Stimulated activated CD8-positive, alpha-beta memory T cell treated with anti-CD3 and anti-CD28 coated beads, Interleukin-15, amount 100 ng/mL, for 48 hours (primary cell): ENCODE measurements at regions not wholly inside any gene's neighbourhood (a gene's known extent, or its start where the extent isn't known, plus 50 kb on each side); places are given as distances from the start of the nearest gene placed in this dataset.
"Not testable (repeated sequence)": the region's sequence is repeated elsewhere in the genome, so short reads cannot be mapped to it uniquely, and the experiment has no call there.

Experiments
- DNase-seq, 2 donors: peaks; one replicate each; pipeline ENCODE4 v3.0.0-alpha.2; 2020; ENCODE audit warnings: low read depth in 2 of 2

DNA sequence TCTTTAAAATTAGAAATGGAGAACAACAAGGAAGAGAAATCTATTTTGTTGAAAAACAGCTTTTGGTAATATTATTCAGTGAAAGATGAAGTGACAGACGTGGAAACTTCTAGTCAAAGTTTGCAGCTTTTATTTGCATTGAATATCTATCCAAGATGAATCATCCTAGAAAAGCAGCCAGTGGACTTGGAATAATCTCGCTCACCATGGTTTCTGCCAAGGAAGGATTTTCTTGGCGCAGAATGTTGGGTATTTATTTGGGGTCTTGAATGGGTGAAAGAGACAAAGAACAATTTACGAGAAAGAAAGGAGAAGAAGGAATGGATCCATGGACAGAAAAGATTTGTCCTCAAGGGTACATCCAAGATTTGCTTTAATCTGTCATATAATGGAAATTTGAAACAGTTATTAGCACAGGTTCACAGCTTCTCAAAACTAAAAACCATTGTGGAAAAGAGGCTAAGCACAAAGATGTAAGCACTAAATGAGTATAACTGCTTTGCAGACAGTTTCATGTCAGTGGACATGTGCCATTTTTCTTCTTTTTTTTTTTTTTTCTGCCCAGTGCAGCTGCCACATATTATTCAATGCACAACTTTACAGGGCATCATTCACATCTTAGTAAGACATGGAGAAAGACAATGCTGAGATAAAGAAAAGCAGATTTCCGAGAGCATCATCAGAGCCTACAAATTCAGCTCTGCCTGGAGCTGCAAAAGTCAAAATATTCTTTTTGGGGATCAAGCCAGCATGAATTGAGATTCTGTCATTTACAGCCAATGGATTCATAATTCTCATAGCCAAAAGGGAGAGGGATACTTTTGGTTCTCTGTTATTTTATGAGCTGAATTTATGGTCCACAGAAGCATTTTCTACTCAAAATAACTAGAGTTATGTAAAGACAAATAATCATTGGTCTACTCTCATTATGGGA lies 333.7 kb downstream of the DAD1 start:
- no peak for DNase-seq

DNA sequence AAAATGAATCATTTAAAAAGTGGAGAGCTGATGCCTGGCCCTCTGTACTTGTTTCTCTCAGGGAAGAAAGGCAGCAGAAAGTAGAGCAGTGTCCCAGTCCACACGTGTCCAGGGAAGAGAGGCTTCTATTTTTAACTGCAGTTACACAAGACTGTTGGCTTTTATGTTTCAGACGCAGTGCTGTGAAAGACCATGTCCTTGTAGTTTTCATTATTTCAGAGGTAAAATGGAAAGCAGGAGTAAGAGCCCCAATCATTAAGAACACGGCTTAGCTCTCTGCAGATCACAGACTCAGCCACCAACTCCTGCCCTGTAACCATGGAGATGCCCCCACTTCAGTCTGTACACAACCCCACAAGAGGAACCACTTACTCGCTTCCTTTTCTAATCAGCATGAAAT lies 336.3 kb downstream of the DAD1 start:
- DNase-seq, result no peak

DNA sequence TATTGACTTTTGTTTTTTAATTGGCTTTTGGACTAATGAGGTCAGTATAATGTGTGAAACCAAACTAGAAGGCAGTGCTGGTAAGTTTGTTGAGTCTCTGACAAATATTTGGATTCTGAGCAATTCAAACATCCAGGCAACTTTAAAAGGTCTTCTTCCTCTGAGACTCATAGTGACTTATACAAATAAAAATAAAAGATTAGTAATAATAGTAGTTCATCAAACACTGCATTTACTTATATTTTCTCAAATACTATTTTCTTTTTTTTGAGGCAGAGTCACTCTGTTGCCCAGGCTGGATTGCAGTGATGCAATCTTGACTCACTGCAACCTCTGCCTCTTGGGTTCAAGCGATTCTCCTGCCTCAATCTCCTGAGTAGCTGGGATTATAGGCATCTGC lies 337.9 kb downstream of the DAD1 start:
- DNase-seq, result no peak

DNA sequence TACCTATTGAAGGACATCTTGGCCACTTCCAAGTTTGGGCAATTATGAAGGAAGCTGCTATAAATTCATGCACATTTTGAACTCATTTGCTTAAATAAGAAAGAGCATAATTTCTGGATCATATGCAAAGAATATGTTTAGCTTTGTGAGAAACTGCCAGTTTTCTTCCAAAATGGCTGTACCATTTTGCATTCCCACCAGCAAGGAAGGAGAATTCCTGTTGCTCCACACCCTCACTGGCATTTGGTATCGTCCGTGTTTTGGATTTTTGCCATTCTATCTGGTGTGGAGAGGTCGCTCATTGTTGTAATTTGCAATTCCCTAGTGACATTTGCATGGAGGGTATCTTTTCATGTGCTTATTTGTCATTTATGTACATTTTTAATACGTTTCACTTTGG lies 339.3 kb downstream of the DAD1 start:
- no peak for DNase-seq

DNA sequence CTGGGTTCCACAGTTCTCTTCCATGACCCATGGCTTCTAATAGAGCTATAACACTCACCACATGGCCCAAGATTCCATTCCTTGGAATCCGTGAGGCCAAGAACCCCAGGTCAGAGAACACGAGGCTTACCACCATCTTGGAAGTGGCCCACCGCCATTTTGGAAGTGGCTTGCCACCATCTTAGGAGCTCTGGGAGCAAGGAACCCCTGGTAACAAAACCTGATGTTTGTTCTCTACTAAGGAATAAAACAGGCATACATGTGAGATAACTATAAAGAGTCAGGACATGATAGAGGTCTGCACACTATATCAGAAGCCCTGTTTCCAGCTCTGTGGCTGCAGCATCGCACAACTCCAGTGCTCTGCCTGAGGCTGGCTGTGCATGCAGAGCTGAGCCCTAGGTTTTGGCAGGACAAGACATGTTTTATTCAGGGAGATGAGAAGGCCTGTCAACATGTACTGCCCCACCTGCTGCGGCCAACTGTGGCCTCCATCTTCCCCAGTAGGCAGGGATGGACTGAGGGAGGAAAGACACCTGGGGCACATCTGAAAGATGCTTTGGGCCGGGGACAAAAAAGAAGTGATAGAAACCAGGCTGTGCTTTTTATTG lies 344.9 kb downstream of the DAD1 start:
- DNase-seq, result no peak

DNA sequence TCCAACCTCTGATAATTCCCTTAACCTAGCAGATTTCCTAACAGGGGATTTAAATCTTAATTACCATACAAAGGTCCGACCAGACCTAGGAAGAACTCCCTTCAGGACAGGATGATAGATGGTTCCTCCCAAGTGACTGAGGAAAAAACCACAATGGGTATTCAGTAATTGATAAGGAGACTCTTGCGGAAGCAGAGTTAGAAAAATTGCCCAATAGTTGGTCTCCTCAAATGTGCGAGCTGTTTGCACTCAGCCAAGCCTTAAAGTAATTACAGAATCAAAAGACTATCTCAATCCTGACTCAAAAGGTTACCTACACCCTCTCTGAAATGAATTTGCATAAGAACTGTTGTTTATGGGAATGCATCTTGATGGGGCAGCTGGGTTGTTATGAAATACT lies 350.7 kb downstream of the DAD1 start:
- not testable (repeated sequence) for DNase-seq

DNA sequence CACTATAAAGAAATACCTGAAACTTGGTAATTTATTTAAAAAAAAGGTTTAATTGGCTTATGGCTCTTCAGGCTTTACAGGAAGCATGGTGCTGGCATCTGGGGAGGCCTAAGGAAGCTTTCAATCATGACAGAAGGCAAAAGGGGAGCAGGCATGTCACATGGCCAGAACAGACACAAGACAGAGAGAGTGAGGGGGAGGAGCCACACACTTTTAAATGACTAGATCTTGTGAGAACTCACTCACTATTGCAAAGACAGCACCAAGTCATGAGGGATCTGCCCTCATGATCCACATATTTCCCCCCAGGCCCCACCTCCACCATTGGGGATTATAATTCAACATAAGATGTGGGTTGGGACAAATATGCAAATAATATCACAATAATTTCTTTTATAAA lies 355.6 kb downstream of the DAD1 start:
- no peak for DNase-seq

DNA sequence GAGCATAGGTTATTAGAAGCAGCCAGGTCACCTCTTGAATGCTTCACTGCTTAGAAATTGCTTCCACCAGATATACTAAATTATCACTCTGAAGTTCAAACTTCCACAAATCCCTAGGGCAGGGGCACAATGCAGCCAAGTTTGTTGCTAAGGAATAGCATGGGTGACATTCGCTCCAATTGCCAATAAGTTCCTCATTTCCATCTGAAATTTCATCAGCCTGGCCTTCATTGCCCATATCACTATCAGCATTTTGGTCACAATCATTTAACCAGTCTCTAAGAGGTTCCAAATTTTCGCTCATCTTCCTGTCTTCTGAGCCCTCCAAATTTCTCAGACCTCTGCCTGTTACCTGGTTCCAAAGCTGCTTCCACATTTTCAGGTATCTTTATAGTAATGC lies 356.1 kb downstream of the DAD1 start:
- no peak for DNase-seq

DNA sequence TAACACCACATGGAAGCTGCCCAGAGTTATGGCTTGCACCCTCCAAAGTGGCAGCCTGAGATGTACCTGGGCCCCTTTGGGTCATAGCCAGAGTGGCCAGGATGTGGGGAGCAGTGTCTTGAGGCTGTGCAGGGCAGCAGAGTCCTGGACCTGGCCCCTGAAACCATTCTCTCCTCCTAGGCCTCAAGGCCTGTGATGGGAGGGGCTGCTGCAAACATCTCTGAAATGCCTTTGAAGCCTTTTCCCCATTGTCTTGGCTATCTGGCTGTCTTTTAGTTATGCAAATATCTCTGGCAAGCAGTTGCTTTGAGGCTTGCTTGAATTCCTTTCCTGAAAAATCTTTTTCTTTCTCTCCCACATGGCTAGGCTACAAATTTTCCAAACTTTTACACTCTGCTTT lies 356.5 kb downstream of the DAD1 start:
- DNase-seq, result no peak

DNA sequence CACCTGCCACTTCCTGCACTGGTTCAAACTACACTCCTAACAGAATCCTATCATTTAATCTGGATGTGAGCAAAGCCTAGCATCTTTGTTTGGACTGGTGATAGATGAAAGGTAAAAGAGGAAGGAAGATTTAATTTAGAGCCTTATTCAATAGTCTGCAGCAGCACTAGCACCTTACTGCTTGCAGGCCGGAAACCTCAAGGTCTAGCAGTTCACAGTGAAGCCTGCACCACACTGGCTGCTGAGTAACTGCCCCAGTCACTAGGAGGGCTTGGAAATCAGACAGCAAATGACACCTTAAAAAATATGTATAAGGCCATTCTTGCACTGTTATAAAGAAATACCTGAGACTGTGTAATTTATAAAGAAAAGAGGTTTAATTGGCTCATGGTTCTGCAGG lies 358.0 kb downstream of the DAD1 start:
- DNase-seq, result no peak

DNA sequence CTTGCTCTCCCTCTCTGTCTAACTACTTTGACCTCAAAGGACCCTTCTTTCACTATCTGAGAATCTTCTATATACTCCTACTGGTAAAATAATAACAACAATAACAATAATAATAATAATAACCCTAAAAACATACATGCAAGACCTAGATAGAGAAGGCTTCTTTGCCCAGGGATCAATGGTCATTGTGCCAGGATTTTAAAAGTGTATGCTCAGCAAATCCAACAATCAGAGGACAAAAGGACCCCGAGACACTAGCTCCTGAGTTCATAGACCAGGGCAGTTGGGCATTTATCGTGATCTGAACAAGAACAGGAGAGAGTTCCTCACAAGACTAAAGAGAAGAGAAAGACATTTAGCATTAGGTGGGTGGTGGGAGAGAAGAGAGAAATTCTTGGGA lies 358.5 kb downstream of the DAD1 start:
- DNase-seq, result no peak

DNA sequence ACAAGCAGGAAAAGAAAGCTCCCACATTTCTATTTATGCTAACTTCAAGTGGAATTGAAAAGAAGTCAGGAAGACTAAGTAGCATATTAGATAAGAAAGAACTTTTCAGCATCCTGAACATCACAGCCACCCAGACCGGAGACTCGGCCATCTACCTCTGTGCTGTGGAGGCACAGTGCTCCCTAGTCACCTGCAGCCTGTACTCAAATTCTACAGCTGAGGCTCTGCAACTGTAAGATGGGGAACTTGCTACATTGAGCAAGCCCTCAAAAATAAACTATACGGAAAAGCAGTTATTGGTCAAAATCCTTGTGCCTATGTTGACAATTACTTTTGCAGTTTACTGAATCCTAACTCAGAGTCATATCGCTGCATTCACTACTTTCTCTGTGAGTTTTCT lies 361.9 kb downstream of the DAD1 start:
- DNase-seq, result no peak

DNA sequence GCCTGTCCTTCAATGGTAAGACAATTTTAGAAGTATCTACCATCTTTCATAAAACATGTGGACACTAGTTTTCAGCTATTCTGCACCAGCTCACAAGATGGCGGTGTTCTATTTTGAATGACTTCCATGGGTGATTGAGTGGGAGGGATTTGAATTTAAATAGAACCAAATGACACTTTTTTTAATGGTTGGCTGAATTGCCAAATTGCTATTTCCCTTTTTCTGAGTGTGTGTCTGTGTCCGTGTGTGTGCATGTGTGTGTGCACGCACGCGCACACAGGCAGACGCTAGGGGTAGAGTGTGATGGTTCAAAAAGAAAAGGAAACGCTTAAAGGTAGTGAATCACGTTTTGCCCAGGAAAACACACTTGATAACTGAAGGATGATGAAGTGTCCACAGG lies 362.6 kb downstream of the DAD1 start:
- DNase-seq, result no peak

DNA sequence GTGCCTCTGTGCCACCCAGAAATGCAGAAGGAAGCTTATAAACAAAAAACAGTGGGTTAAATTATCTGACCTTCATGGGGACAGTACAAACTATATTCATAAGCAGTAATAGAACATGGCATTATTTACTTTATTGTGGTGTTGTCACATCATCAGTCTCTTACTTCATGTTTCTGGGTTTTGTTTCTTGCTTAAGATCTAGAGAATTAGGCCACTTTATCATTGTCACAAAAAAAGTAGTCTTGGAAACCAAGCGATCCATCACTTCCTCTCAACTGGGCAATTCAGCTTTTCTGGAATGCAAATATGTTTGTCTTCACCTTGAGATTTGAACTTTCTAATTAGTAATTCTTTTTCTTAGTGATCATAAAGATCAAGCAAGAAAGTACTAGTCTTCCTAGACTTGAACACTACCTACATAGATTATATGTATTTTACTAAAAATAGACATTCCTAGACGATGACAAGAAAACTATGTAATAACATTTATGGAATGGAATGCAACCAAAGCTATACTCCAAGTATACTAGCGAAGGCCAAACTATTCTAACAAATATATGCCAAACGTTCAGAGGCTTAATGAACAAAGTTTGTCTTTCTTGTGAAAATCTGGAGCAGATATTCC lies 363.4 kb downstream of the DAD1 start:
- no peak for DNase-seq

DNA sequence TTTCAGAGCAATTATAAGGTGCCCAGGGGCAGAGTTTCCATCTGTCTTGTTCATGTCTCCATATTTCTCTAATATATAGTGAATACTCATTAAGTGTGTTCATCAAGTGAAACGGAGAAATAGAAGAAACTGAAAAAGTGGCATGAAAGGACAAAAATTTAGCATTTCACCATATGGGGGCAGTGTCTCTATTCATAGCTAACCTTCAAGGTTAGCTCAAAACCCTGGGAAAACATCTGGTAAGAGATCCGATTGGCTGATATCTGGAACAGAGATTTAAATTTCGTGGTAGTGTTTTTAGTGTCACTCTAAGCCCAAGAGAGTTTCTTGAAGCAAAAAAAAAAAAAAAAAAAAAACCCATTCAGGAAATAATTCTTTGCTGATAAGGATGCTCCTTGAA lies 367.5 kb downstream of the DAD1 start:
- DNase-seq, result no peak

DNA sequence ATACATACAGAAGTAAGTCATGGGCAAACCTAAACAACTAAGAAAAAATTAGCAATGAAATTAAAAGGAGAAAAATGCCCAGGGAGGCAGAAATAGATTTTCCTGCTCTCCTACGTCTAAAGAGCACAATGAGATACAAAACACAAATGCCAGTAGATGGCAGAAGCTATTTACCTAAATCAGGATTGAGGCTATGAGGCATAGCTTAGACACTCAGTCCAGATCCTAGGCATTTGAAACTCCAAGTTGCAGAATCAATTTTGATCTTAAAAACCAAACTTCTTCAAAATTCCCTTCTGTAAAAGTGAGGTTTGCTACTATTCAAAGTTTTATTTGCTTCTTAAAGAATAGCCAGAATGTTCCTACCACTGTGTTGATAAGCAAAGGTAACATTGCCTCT lies 368.6 kb downstream of the DAD1 start:
- DNase-seq, result no peak

DNA sequence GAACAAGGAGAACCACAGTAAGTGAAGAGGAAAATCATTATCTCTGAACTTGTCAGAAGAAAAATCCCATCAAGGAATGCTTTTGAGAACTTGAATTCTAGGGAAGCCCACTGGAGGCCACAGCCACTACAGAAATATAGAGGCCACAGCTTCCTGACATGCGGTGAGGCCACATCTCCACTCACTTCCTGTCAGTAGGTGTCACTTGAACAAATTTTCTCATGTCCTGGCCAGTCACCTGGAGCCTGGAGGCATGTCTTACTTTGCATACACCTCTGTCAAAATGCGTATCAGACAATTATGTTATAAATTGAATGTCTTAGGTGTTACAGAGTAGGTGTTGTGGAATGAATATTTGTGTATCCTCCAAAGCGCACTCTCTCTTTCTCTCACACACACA lies 370.3 kb downstream of the DAD1 start:
- no peak for DNase-seq

DNA sequence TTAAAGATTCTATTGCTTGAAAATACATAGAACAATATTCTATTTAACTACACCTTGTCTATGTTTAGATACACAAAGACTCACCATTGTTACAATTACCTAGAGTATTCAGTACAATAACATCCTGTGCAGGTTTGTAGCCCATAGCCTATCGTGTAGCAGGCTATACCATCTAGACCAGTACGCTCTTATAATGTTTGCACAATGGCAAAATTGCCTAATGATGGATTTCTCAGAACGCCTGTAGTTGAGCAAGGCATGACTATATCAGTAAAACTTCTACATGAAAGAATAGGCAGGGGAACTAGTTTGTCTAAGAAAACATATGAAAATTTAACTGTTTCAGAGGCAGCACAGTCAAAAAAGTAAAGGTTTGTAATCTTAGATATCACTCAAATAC lies 375.9 kb downstream of the DAD1 start:
- no peak for DNase-seq

DNA sequence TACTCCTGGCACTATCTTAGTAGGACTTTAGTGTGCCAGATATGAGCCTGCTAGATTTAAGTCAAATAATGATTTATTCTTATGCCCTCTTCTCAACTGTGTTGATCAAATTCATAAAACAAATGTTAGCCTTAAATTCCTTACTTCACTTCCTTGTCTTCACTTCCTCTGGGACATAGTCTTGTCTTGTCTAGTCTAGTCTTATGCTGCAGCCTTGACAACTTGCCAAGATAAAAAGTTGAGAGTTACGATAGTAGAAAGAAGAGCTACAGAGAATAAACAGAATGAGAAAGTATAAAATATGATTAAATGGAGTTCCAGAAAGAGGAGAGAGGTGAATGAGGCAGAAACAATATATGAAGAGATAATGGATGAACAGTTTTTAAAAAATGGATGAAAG lies 378.1 kb downstream of the DAD1 start:
- DNase-seq, result no peak

DNA sequence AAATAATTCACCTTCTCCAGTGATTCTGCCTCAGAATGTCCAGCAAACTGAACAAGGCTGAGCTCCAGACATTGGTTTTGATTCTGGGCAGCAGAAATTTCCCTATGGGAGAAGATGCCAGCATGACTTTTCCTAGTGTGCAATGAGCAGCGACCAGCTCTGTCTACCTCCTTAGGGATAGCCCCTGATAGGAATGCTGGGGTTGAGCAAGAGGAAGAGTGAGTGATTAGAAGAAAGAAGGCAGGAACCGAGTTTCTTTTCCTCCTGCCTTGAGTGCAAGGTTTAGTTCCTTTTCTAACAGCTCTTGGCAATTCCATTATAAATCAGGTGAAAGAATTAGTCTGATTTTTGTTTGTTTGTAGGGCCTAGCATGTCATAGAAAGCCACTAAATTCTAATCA lies 379.0 kb downstream of the DAD1 start:
- no peak for DNase-seq

DNA sequence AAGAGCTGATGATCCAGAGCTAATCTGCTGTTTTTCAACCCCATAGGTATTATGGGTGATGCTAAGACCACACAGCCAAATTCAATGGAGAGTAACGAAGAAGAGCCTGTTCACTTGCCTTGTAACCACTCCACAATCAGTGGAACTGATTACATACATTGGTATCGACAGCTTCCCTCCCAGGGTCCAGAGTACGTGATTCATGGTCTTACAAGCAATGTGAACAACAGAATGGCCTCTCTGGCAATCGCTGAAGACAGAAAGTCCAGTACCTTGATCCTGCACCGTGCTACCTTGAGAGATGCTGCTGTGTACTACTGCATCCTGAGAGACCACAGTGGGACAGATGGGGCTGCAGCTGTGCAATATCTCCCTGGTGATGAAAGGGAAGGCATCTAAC lies 386.0 kb downstream of the DAD1 start:
- no peak for DNase-seq

DNA sequence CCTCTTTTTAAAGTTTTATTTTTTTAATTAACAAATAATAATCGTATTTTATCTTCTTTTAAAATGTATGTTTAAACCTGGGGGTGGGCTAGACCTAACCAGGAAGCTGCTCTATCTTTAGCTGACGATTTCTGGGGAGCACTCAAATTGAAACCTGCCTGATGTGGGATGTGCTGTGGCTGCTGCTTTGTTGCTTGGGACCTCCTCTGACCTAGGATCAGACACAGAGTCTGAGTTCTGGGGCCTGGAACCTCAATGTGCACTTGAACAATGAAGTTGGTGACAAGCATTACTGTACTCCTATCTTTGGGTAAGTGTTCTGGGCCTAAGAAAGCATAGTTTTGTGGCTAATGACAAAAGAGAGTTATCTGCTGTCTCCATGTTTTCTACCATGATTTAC lies 386.7 kb downstream of the DAD1 start:
- no peak for DNase-seq

DNA sequence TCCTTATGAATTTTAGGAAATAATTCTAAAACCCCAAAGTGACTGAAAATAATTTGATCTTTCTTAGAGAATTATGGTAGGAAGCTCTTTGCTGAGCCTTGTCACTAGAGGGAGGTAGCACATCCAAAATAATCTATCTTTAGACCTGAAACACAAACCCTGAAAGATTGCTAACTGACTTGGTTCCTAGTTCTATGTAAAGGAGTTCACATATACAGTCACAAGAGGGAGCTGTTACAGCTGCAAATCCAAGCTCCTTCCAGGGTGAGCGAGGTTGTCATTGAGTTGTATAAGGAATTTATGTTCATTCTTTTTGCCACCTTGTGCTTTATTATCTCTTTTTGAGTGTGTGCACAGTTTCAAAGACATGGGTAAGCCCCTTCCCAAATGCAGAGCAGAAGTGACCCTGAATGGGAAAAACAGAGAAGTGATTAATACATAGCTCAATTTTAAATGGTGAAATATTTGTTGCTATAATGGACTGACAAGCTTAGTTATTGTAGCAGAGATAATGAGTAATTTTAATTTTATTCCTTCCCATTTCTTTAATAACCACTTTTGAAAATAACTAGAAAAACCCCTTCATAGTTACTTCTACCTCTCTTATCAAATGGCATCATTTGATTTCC lies 387.9 kb downstream of the DAD1 start:
- no peak for DNase-seq
